Fibroblast of lung (primary cell): ENCODE measurements at regions not wholly inside any gene's neighbourhood (a gene's known extent, or its start where the extent isn't known, plus 50 kb on each side); places are given as distances from the start of the nearest gene placed in this dataset.

Source experiments
- DNase-seq, 2 donors: peaks; one replicate each; pipeline versions ENCODE4 v3.0.0 to v3.0.0-alpha.2; 2010; ENCODE audit warnings: low read depth in 2 of 2
- H2AFZ ChIP-seq: 2 replicates; pipeline ENCODE4 v1.5.1; 2012; ENCODE audit warnings: low read length, control low read depth, inconsistent platforms
- H3K27ac ChIP-seq: 2 replicates; pipeline ENCODE4 v1.5.1; 2011; ENCODE audit warnings: low read length, control low read depth; ENCODE audit not compliant: insufficient read depth
- H3K27me3 ChIP-seq: 2 replicates; pipeline ENCODE4 v1.5.1; 2011; ENCODE audit warnings: mild to moderate bottlenecking, low read length; ENCODE audit not compliant: control insufficient read depth, insufficient read depth
- H3K36me3 ChIP-seq: 2 replicates; pipeline ENCODE4 v1.5.1; 2011; ENCODE audit warnings: low read length; ENCODE audit not compliant: control insufficient read depth, insufficient read depth
- H3K4me1 ChIP-seq: 2 replicates; pipeline ENCODE4 v1.5.1; 2011; ENCODE audit warnings: low read length; ENCODE audit not compliant: control insufficient read depth, insufficient read depth; ENCODE audit errors: extremely low read depth
- H3K4me2 ChIP-seq: 2 replicates; pipeline ENCODE4 v1.5.1; 2011; ENCODE audit warnings: low read length, control low read depth; ENCODE audit not compliant: insufficient read depth; ENCODE audit errors: extremely low read depth
- H3K4me3 ChIP-seq, 4 experiments: fragments of 200-600 bp in 1 of 4; sonication (generic) in 1 of 4; replicated peaks in 1 of 4; 2 replicates each; pipeline ENCODE4 v1.5.1; 2011 to 2016; ENCODE audit warnings: low read length in 4 of 4, low read depth in 3 of 4, mild to moderate bottlenecking in 3 of 4, control low read depth in 2 of 4, inconsistent platforms in 1 of 4, mixed read lengths in 1 of 4; ENCODE audit not compliant: insufficient read depth in 1 of 4; ENCODE audit errors: control extremely low read depth in 1 of 4
- H3K79me2 ChIP-seq: 2 replicates; pipeline ENCODE4 v1.5.1; 2012; ENCODE audit warnings: mild to moderate bottlenecking, low read length, inconsistent platforms; ENCODE audit not compliant: control insufficient read depth, insufficient read depth
- H3K9ac ChIP-seq: 2 replicates; pipeline ENCODE4 v1.5.1; 2011; ENCODE audit warnings: mild to moderate bottlenecking, low read length, control low read depth; ENCODE audit not compliant: insufficient read depth
- H3K9me3 ChIP-seq: 2 replicates; pipeline ENCODE4 v1.5.1; 2012; ENCODE audit warnings: low read depth, low read length; ENCODE audit not compliant: control insufficient read depth, insufficient read depth
- H4K20me1 ChIP-seq: 2 replicates; pipeline ENCODE4 v1.5.1; 2011; ENCODE audit warnings: low read length; ENCODE audit not compliant: control insufficient read depth, insufficient read depth; ENCODE audit errors: extremely low read depth
- EZH2 ChIP-seq: IDR thresholded peaks from 2 replicates; pipeline ENCODE4 v1.5.1; 2012; ENCODE audit warnings: low read length, control low read depth, mild to moderate bottlenecking; ENCODE audit errors: missing control alignments
- TF ChIP-seq, protein P1 (sequence below), 2 donors: IDR thresholded peaks in 1 of 2; conservative IDR thresholded peaks in 1 of 2; 1 replicate in 1 of 2; 2 replicates in 1 of 2; pipeline ENCODE4 v1.5.1; 2011 to 2012; ENCODE audit warnings: low read length in 2 of 2, control low read depth in 1 of 2, inconsistent platforms in 1 of 2, low read depth in 1 of 2, mild to moderate bottlenecking in 1 of 2

DNA sequence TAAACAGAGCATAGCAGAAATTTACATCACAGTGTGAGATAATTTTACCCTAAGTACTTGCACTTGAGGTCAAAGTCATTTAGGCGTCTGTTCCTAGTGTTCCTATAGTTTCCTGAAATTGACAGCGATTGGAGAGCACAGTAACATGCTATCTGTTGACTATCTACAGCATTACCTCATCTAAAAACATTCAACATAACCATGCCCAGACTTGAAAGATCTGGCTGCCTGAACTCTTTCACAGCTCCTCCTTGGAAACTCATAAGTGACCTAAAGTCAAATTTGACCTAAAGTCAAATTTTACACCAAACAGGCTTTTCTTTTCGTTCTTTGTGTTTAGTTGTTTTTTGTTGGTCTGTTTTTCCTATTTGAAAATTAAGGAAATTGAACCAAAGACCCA lies 233.8 kb upstream of the UBASH3B start:
- Histone ChIP-seq H3K9me3 (no peaks in the 10 kb centered on the region), H3K4me3 (no peak overlapping the region), H4K20me1 (no peaks in the 10 kb centered on the region), H3K27ac (no peak overlapping the region), H3K27me3 (no peaks in the 10 kb centered on the region), H3K4me2 (no peak overlapping the region), H3K9ac (no peak overlapping the region), H3K4me1 (no peaks in the 10 kb centered on the region), H3K36me3 (no peaks in the 10 kb centered on the region), H2AFZ (no peak overlapping the region), H3K79me2 (no peaks in the 10 kb centered on the region)
- no peak for DNase-seq
- TF ChIP-seq, protein P1, sequence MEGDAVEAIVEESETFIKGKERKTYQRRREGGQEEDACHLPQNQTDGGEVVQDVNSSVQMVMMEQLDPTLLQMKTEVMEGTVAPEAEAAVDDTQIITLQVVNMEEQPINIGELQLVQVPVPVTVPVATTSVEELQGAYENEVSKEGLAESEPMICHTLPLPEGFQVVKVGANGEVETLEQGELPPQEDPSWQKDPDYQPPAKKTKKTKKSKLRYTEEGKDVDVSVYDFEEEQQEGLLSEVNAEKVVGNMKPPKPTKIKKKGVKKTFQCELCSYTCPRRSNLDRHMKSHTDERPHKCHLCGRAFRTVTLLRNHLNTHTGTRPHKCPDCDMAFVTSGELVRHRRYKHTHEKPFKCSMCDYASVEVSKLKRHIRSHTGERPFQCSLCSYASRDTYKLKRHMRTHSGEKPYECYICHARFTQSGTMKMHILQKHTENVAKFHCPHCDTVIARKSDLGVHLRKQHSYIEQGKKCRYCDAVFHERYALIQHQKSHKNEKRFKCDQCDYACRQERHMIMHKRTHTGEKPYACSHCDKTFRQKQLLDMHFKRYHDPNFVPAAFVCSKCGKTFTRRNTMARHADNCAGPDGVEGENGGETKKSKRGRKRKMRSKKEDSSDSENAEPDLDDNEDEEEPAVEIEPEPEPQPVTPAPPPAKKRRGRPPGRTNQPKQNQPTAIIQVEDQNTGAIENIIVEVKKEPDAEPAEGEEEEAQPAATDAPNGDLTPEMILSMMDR (conservative IDR thresholded peaks at IDR 0.05 in 1 of 2, IDR thresholded peaks at IDR 0.05 in 1 of 2; ENCODE audit: low read depth in 1 of 2, low read length in 2 of 2), result no peak
- no peak for TF ChIP-seq EZH2

DNA sequence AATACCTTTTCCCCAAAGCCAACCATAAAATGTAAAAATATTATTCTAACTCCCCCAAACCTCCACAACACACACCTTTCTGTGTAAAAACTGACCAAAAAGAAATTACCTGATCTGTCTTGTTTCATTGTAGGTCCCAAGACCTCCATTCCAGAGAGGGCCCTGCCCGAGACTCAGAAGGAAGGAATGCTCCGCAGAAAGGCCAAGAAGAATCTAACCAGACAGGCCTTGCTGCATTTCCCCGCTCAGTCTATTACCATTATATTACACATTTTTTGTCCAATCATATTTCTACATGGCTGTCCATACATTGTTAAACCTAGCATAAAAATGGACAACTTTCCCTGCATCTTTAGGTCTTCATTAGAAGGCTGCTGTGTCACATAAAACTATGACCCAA lies 237.5 kb upstream of the UBASH3B start:
- no peak overlapping the region for H3K9ac ChIP-seq
- no peak overlapping the region for H3K27ac ChIP-seq
- no peaks in the 10 kb centered on the region for H4K20me1 ChIP-seq
- no peak overlapping the region for H3K4me2 ChIP-seq
- H3K27me3 ChIP-seq, result no peaks in the 10 kb centered on the region
- DNase-seq, result no peak
- TF ChIP-seq, protein P1 (conservative IDR thresholded peaks at IDR 0.05 in 1 of 2, IDR thresholded peaks at IDR 0.05 in 1 of 2; ENCODE audit: low read depth in 1 of 2, low read length in 2 of 2), result no peak
- no peak for TF ChIP-seq EZH2
- no peaks in the 10 kb centered on the region for H3K4me1 ChIP-seq
- H3K4me3 ChIP-seq, result no peak overlapping the region
- no peak overlapping the region for H2AFZ ChIP-seq
- no peaks in the 10 kb centered on the region for H3K36me3 ChIP-seq
- H3K79me2 ChIP-seq, result no peaks in the 10 kb centered on the region
- no peaks in the 10 kb centered on the region for H3K9me3 ChIP-seq

DNA sequence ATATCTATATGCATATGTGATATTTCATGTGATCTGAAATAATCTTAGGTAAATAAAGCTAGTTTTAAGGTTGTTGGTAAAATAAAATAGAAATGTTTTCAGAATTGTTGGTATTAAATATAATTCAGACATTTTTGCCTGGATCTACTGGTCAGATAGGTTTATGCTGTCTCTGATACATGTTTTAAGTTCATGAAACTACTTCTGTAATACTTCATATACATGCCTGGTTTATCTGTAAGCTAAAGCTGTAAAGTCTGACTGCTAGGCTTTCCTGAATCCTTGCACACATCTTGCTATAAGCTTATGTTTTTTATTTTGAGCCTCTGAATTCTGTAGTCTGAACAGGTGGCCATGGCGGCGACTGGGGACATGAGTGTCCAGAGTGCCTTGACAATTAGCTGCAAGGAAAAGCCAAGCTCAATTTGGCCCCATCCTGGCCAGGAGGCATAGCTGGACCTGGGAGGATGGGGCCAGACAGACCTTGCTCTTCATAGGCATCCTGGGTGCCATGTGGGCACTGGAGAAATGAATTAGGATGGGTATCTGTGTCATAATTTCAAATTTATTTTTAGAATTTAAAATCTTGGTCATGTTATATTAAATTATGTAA lies 241.0 kb upstream of the UBASH3B start:
- DNase-seq, result no peak
- no peaks in the 10 kb centered on the region for H3K27me3 ChIP-seq
- TF ChIP-seq EZH2, result no peak
- TF ChIP-seq, protein P1 (conservative IDR thresholded peaks at IDR 0.05 in 1 of 2, IDR thresholded peaks at IDR 0.05 in 1 of 2; ENCODE audit: low read depth in 1 of 2, low read length in 2 of 2), result no peak

More for the DNA sequence above, 241.0 kb upstream of the UBASH3B start:
- Histone ChIP-seq H3K4me3 (no peak overlapping the region), H4K20me1 (no peaks in the 10 kb centered on the region), H3K9me3 (no peaks in the 10 kb centered on the region), H2AFZ (no peak overlapping the region), H3K27ac (no peak overlapping the region), H3K9ac (no peak overlapping the region), H3K4me2 (no peak overlapping the region), H3K79me2 (no peaks in the 10 kb centered on the region), H3K36me3 (no peaks in the 10 kb centered on the region), H3K4me1 (no peaks in the 10 kb centered on the region)
